ENCODE measurements at regions not wholly inside any gene's neighbourhood (a gene's known extent, or its start where the extent isn't known, plus 50 kb on each side); places are given as distances from the start of the nearest gene placed in this dataset.
"Not testable (repeated sequence)": the region's sequence is repeated elsewhere in the genome, so short reads cannot be mapped to it uniquely, and the experiment has no call there.

- TF ChIP-seq POLR2A, CTCF (IDR thresholded peaks at IDR 0.05): not testable (repeated sequence)
These were observed 397.4 kb upstream of the SLC35B3 start for GRCh38 chr6:8832695-8833094.
